NCI-H128 (cell line): ENCODE measurements at regions not wholly inside any gene's neighbourhood (a gene's known extent, or its start where the extent isn't known, plus 50 kb on each side); places are given as distances from the start of the nearest gene placed in this dataset.
"Not testable (repeated sequence)": the region's sequence is repeated elsewhere in the genome, so short reads cannot be mapped to it uniquely, and the experiment has no call there.

ENCODE experiments used
- DNase-seq: peaks from one replicate; lab custom pipeline; 2025; ENCODE audit not compliant: unreplicated experiment; lab: John Stamatoyannopoulos, UW

DNA sequence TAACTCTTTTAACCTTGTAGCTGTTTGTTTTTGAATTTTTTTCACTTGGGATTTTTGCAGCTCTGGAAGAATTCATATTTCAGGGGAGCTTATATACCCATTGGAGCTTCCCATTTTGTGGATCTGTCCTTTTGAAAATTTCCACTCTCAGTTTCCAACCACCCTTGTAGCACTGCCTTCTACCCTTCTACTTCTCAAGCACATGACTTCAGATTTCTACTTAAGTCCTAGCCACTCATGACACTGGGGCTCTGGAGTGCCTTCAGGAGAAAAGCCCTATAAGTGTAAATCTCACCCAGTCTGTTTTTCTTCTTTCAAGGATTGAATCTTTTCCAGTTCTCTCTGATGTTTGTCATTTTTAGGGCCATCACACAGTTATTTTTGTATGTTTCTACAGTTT is 283.7 kb upstream of the KCNH7 start:
- no peak for DNase-seq

- DNase-seq: no peak
These were observed 282.9 kb upstream of the KCNH7 start for GRCh38 chr2:163121483-163121882.

DNA sequence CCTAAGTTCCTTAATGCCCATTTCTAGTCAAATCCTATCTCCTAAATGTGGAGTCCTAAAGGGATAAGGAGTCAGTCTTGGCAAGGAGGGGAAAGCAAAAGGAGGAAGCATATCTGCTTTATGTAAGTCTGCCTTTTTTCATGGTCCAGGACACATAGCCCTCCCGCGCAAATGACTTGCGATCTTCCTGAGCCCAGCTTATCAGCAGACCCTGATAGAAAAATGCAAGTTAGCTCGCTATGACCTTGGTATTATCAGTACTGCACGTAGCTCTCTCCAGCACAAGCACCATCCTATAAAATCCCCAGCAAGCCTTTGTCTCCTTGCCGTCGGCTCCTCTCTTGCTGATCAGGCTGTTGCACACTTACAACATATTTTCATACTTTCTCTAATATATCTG is 281.4 kb upstream of the KCNH7 start:
- DNase-seq: no peak

- DNase-seq: no peak
These were observed 248.4 kb upstream of the KCNH7 start for GRCh38 chr2:163086940-163087339.

GRCh38 chr2:163085366-163086024 is 246.9 kb upstream of the KCNH7 start:
- DNase-seq: not testable (repeated sequence)

- DNase-seq: no peak
These were observed 243.2 kb upstream of the KCNH7 start for GRCh38 chr2:163081754-163082153.

GRCh38 chr2:163077241-163077640 is 238.7 kb upstream of the KCNH7 start:
- DNase-seq: no peak

- DNase-seq: no peak
These were observed 227.5 kb upstream of the KCNH7 start for GRCh38 chr2:163066085-163066484.

DNA sequence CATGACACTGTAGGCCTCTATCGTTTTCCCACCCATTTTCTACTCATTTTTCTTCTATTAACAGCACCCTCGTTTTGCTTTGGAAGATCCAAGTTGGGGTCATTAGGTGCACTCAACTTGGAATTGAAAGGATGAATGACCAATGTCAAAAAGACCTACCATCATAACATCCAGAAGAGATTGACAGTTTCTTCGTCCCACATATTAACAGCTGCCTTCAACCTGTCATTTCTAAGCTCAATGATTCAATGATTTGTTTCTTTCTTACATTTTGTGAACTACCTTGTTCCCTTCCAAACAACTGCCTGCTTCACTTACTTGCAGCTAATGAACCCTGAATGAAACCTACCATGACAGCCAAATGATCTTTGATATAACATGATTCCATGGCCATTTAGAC is 224.0 kb upstream of the KCNH7 start:
- DNase-seq: no peak

- no peak for DNase-seq
These were observed 208.0 kb upstream of the KCNH7 start for GRCh38 chr2:163046615-163047014.

- no peak for DNase-seq
These were observed 207.3 kb upstream of the KCNH7 start for GRCh38 chr2:163045830-163046229.

DNA sequence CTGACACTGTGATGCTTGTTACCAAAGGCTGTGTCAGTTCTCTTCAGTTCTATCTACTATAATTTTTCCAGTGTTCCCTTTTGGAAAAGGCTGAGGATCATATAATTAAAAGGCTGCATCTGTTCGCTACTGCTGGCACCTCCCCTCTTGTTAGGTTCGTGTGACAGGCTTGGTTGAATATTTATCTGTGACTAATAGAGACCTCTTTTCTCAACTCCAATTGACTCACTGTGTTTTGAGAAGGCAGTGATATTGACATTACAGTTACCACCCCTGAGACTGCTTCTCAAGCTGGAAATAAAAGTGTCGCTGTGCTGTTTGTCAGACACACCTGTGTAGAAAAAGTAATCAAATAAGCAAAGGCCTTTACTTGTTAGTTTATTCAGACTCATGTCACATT is 205.5 kb upstream of the KCNH7 start:
- DNase-seq: no peak

- no peak for DNase-seq
These were observed 204.6 kb upstream of the KCNH7 start for GRCh38 chr2:163043201-163043600.

DNA sequence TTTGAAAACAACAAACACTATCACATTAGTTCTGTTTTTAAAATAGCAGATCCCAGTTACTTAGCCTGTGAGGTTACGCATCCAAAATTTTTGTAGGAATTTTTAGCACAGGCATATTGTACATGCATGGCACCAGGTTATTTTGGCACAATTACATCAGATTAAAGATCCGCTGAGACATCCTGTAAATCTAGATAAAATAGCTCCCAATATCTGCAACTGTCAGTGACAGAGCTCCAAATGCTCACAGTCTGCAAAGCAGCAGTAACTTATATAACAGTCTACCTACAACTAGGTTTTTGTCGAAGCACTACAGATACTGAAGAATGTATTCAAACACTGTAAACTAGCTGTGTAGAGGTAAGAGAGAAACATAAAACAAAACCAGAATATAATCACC is 200.7 kb upstream of the KCNH7 start:
- DNase-seq: no peak

DNA sequence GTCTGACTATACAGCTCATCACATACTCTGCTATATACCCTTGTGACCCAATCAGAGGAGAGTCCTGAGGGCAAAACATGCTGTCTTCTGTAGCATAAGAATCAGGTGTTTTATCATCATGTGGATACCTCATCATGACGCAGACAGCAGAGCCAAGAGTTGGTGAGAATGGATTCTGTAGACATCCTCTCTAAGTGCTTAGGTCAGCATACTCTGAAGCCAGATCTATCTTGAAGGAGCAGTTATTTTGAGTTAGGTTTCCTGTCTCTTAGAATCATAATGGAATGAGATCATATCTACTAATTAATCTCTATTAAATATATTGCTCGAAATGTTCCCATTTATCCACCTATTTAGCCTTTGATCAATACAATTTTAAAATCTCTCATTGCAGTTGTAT is 190.2 kb upstream of the KCNH7 start:
- no peak for DNase-seq

DNA sequence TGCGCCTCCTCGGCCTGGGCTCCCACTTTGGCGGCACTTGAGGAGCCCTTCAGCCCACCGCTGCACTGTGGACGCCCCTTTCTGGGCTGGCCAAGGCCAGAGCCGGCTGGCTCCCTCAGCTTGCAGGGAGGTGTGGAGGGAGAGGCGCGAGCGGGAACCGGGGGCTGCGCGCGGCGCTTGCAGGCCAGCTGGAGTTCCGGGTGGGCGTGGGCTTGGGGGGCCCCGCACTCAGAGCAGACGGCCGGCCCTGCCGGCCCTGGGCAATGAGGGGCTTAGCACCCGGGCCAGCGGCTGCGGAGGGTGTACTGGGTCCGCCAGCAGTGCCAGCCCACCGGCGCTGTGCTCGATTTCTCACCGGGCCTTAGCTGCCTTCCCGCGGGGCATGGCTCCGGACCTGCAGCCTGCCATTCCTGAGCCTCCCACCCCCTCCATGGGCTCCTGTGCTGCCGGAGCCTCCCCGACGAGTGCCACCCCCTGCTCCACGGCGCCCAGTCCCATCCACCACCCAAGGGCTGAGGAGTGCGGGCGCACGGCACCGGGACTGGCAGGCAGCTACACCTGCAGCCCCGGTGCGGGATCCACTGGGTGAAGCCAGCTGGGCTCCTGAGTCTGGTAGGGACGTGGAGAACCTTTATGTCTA is 187.7 kb upstream of the KCNH7 start:
- DNase-seq: not testable (repeated sequence)

DNA sequence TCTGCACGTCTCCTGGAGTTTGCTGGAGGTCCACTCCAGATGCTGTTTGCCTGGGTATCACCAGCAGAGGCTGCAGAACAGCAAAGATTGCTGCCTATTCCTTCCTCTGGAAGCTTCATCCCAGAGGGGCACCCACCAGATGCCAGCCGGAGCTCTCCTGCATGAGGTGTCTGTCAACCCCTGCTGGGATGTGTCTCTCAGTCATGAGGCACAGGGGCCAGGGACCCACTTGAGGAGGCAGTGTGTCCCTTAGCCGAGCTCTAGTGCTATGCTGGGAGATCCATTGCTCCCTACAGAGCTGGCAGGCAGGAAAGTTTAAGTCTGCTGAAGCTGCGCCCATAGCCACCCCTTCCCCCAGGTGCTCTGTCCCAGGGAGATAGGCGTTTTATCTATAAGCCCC is 178.3 kb upstream of the KCNH7 start:
- not testable (repeated sequence) for DNase-seq

- DNase-seq: peak; percentile 54
These were observed 172.4 kb upstream of the KCNH7 start for GRCh38 chr2:163011000-163011399.

DNA sequence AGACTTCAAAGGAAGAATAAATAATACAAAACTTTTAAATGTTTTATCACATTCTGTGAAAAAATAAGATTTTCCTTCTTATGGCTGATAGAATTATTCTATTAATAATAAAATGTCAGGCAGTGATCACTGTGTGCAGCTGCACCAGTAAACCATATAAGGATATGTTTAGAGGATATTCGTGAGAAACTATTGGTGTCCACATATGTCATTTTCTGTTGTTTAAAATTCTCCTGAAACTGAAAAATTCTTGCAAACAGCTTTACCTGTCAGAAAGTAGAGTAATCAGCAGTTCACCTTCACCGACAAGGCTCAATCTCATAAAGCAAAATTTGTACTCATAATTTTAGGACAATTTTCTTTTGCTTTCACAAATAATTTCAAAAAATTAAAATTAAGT is 170.1 kb upstream of the KCNH7 start:
- DNase-seq: no peak

GRCh38 chr2:162994718-162995117 is 156.2 kb upstream of the KCNH7 start:
- DNase-seq: no peak

GRCh38 chr2:162992828-162993227 is 154.3 kb upstream of the KCNH7 start:
- no peak for DNase-seq

- no peak for DNase-seq
These were observed 150.9 kb upstream of the KCNH7 start for GRCh38 chr2:162989507-162989906.

DNA sequence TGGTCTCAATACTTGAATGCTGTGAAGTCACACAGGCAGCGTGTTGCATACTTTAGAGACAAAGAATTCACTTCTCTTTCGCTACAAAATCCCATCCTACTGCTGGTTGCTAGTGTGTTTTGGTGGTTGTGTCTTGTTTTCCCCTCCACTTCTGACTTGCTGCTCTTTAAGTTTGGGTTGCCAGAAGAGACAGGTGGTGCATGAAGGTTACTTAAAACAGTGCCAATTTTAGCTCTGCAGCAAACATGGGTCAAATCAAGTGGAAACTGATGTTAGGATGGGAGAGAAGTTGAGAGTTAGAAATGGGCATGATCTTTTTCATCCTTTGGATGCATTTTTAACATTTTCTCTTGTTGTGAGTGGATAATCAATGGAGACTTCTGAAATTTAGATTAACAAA is 136.2 kb upstream of the KCNH7 start:
- DNase-seq: no peak
